CD4-positive, alpha-beta T cell treated with Interleukin-15 for 4 hours (primary cell): ENCODE measurements at regions not wholly inside any gene's neighbourhood (a gene's known extent, or its start where the extent isn't known, plus 50 kb on each side); places are given as distances from the start of the nearest gene placed in this dataset.

Experiments used
- DNase-seq: peaks from one replicate; pipeline ENCODE4 v3.0.0-alpha.2; 2020; ENCODE audit warnings: low spot score

DNA sequence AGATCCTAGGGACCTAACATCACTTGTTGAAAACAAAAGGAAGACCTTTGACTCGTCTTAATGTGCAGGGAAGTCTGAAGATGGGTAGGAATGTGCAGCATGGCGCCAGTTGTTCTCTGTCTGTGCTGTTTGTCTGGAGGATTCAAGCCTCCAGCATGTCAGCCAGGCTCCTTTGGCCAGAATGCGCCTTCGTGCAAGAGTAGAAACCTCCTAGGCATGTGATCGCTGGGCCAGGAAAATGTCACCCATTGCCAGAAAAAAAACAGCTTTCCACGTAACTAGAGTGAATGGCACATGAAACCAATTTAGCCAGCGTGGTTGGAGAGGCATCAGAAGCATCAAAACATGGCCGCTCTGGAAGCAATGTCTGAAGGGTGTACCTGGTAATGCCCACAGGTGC, 132.7 kb downstream of the EDN1 start:
- DNase-seq, result no peak

DNA sequence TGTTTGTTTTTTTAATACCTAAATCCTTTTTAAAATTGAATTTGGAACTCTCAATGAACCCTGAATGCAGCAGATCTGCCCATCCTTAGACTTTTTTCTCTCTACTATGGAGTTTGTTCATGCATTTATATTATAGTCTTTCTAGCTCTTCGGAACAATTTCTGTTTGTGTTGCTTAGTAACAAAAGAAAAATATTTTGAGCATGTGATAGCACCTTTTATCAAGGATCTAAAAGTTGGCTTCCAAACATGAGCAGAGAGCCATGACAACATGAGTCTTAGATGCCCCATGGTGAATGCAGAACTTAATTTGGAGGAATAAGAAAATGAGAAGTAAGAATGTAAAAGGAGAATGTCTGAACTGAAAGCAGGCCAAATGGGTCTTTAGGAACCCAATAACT, 133.7 kb downstream of the EDN1 start:
- DNase-seq, result no peak

- DNase-seq, result no peak
Measured at GRCh38 chr6:12426121-12426520, 136.0 kb downstream of the EDN1 start.

GRCh38 chr6:12431023-12431422, 140.9 kb downstream of the EDN1 start:
- no peak for DNase-seq

DNA sequence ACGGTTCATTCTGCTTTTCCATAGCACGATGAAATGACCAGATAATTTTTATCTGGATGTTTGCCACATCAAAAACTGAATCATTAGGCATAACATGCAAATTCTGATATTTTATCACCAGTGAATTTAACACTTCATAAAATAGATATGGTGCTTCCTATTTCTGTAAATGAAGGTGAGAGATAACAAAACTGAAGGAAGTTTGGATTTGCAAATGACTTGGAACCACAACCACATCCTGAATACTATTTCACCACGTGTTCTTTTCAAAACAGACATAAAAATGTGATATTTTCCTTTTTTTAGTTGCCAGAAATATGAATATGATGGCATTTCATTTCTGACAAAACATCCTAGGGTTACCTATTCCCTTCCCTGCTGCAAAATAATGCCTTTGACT, 146.1 kb downstream of the EDN1 start:
- DNase-seq, result no peak

GRCh38 chr6:12436683-12437082, 146.5 kb downstream of the EDN1 start:
- no peak for DNase-seq

GRCh38 chr6:12439296-12439695, 149.1 kb downstream of the EDN1 start:
- no peak for DNase-seq

- no peak for DNase-seq
Measured at GRCh38 chr6:12440981-12441380, 150.8 kb downstream of the EDN1 start.

- no peak for DNase-seq
Measured at GRCh38 chr6:12442455-12442854, 152.3 kb downstream of the EDN1 start.

DNA sequence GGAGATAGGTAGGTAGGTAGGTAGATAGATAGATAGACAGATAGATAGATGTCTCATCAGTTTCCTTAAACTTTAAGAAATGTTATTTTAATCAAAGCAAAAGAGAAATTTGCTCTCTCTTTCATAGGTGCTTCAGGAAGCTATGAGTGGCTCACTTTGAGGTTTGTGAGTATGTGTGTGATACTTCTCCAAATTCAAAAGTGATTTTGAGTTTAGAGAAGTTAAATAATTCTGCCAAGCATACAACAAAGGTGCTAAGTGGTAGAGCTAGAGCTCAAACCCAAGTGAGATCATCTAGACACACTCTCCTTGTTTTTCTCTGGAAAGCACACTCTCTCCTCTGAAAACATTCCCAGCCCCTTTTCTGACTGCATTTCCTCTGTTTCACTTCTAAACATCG, 156.2 kb downstream of the EDN1 start:
- no peak for DNase-seq

DNA sequence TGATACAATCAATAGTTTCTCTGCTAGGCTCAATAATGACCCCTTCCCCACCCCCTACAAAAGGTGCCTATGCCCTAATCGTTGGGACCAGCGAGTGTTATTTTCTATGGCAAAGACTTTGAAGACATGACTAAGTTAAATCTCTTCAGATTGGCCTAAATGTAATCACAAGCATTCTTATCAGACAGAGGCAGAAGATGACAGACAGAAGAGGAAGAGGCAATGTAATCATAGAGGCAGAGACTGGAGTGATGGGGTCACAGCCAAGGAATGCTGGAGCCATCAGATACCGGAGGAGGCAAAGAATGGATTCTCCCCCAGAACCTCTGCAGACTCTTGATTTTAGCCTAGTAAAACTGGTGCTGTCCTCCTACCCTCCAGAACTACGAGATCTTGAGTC, 159.3 kb downstream of the EDN1 start:
- DNase-seq, result no peak

DNA sequence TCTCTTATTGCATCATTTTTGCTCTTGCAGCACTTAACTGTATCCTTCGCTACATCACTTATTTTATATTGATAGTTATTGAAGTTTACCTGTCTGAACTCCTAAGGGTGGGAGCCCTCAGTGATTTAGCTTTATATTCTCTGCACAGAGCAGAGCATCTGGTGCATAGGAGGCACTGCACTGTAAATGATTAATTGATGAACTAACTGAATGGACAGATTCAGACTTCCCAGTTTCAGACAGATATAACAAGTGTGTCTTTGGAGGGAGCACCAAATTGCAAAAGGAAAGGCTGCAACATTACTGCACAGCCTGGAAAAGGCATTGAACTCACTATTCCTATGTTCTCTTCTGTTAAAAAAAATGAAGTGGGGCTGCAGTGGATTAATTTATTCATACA, 160.3 kb downstream of the EDN1 start:
- no peak for DNase-seq

DNA sequence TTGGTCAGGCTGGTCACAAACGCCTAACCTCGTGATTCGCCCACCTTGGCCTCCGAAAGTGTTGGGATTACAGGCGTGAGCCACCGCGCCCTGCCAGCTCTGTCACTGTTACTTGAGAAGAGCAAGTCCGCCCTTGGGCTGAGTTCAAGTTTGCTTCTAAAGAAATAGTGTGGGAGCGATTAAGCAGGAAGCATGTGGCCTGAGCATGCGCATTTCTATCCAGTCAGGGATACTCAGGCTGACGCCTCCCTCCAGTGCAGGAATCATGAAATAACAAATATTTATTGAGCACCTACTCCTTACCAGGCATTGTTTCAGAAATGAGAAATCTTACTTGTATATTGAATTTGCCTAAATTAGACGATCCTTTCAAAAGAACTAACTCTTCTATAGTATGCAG, 166.2 kb downstream of the EDN1 start:
- no peak for DNase-seq

GRCh38 chr6:12457094-12457493, 166.9 kb downstream of the EDN1 start:
- no peak for DNase-seq

GRCh38 chr6:12458558-12458957, 168.4 kb downstream of the EDN1 start:
- DNase-seq, result no peak

GRCh38 chr6:12459945-12460661, 169.9 kb downstream of the EDN1 start:
- no peak for DNase-seq

DNA sequence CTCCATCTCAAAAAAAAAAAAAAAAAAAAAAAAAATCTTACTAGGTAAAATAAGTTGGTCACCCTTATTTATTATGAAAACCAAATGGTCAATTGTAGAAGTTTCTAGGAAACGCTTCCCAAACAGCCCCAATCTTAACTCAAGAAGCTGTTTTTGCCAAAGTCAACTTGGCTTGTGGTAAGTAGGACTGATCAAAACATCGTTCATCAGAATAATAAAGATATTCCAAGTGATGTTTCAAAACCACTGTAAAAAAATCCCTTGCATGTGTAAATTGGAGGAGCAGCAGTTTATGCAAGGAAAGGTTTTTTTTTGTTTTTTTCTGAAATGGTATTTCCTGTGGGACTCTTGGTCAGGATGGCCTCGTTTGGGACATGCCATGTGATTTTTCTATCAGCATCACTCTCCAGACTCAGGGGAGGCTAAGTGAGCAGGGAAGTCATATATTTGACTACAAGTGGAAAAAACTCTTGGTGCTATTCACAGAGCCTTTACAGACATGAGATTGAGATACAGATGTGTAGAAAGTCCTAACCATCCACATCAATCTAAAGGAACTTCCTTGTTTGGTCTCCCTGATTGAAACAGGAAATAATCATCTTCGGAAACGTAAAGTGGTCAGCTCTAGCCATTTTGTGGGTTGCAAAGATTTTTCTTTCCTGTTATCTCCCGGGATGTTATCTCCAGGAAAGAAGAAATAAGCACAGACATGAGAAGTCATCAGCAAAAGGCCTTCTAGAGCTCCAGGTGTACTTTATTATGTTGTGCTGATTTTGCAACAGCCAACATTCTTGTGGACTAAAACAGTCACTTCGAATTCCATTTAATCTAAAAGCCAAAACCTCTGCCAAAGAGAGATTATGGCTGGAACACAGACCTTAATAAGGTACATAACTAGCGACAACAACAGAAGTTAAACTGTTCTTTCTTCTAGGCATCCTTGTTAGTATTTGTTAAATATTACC, 177.8 kb downstream of the EDN1 start:
- DNase-seq, result no peak

DNA sequence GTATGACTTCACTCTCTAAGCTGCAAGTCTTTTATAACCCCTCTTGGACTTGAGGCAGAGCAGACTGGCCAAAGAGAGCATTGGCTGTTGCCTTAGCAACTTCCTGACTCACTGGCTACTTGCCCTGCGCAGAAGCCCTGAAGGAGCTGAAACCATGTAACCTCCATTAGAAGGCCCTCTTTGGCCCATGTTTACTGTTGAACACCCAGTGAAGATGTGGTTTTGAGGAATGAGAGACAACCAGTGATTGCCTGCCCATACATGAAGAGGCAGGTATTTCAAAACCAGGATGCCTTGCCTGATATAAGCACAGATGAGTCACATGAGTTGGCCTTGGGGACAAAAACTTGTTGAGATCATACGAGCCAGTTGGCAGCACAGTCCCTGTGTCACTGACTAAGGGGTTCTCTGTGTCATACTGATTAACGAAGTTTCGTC, 182.5 kb downstream of the EDN1 start:
- DNase-seq, result no peak

- DNase-seq, result no peak
Measured at GRCh38 chr6:12473494-12473893, 183.3 kb downstream of the EDN1 start.

DNA sequence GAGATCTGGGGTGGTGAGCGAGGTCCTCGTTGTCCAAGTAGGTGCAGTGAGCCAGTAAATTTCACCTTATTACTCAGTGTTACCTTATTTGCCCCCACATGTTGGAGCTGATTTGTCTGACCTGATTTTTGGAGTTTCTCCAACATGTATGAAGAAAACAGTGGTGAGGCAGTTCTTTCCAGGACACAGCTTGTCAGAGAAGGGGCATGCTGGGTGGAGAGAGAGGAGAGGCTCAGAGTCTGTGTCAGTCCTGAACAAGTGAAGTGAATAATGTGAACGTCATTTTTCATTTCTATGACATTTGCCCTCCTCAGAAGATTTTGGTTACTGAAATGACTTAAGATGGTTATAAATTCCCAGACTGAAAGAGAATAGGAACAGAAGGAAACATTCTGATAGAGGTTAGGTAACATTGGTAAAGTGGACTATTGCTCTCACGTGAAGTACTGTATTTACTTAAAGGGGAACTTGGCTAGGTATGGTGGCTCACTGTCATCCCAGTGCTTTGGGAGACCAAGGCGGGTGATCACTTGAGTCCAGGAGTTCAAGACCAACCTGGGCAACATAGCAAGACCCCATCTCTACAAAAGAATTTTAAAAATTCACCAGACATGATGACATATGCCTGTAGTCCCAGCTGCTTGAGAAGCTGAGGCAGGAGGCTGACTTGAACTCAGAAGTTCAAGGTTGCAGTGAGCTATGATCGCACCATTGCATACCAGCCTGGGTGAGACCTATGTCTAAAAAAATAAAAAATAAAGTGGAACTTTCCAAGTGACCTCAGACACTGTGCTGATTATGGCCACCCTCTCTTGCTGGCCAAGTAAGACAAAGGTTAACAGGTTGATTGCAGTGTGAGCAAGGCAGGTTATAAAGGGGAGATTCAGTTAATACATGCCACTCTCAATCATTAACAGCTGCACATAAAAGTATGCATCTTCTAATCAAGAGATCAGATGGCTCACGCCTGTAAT, 184.3 kb downstream of the EDN1 start:
- no peak for DNase-seq

- no peak for DNase-seq
Measured at GRCh38 chr6:12476484-12476883, 186.3 kb downstream of the EDN1 start.

- DNase-seq, result no peak
Measured at GRCh38 chr6:12477616-12478015, 187.5 kb downstream of the EDN1 start.
